ENCODE measurements at regions not wholly inside any gene's neighbourhood (a gene's known extent, or its start where the extent isn't known, plus 50 kb on each side); places are given as distances from the start of the nearest gene placed in this dataset.

DNA sequence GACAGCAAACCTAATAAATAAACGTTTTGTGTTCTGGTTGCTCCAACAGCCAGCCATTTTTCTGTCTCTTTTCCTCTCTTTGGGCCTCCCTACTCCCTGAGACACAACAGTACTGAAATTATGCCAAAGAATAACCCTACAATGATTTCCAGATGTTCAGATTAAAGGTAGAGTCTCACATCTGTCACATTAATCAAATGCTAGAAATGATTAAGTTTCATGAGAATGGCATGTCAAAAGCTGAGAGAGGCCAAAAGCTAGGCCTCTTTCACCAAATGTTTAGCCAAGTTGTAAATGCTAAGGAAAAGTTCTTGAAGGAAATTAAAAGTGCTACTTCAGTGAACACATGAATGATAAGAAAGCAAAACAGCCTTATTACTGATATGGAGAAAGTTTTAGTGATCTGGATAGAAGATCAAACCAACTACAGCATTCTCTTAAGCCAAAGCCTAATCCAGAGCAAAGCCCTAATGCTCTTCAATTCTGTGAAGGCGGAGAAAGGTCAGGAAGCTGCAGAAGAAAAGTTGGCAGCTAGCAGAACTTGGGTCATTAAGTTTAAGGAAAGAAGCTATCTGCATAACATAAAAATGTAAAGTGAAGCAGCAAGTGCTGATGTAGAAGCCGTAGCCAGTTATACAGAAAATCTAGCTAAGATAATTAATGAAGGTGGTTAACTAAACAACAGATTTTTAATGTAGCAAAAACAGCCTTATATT lies 182.1 kb upstream of the NUDT6 start:
- in situ Hi-C loops (cut with MboI) (loop anchor here (25.0 kb wide), 1 partner anchor 1008 kb away; no protein-coding TSS in a partner anchor), intact Hi-C loops (cut with micrococcal nuclease; ENCODE audit: unreplicated experiment) (loop anchor here (5.0 kb wide), 5 partner anchors 293 to 1218 kb away; partner anchors contain the start of gene SPRY1)
- 96% methylated on average over 3 of the region's 3 CpGs for WGBS (ENCODE audit: insufficient coverage, insufficient replicate concordance, low lambda C conversion rate, missing lambda C conversion rate)

More for the DNA sequence above, 182.1 kb upstream of the NUDT6 start:
- ChIA-PET RAD21 (ENCODE audit: unreplicated experiment) (interaction anchor here (0.6 to 1.2 kb wide), 2 partner anchors 13 to 459 kb away, joined by 3 read pairs; no protein-coding TSS in a partner anchor), POLR2A (no interaction called here), SMC1A (ENCODE audit: uncharacterized antibody, unreplicated experiment) (interaction anchor here (0.7 to 3.9 kb wide), 7 partner anchors 8 to 556 kb away, joined by 3 to 14 read pairs (median 4); no protein-coding TSS in a partner anchor), CTCF (interaction anchor here (0.9 to 2.3 kb wide), 7 partner anchors 69 to 668 kb away, joined by 3 to 10 read pairs (median 3); no protein-coding TSS in a partner anchor)
- H3K9me3 ChIP-seq (replicated peaks; ENCODE audit: control insufficient read depth, insufficient read depth, low read length), result no peaks in the 10 kb centered on the region
- ATAC-seq (no peak), DNase-seq (ENCODE audit: low read depth, low spot score) (no peak), FAIRE-seq (no peak)
- H3K36me3 ChIP-seq (ENCODE audit: control insufficient read depth in 2 of 2, insufficient read depth in 2 of 2, low read length in 1 of 2), result no peaks in the 10 kb centered on the region
- no TSS peak for BruUV-seq (replicated peaks)
- no peak overlapping the region for H3K9ac ChIP-seq (ENCODE audit: control insufficient read depth, insufficient read depth, low read length)
- no peaks in the 10 kb centered on the region for H4K20me1 ChIP-seq (ENCODE audit: control insufficient read depth, insufficient read depth)
- no peaks in the 10 kb centered on the region for H3K79me2 ChIP-seq (ENCODE audit: control insufficient read depth, insufficient read depth, low read length)
- no peak overlapping the region for H3K4me3 ChIP-seq
- no peaks in the 10 kb centered on the region for H3K4me1 ChIP-seq (ENCODE audit: control insufficient read depth, insufficient read depth, low read length)
- H2AFZ ChIP-seq (ENCODE audit: control insufficient read depth, low read depth, low read length), result no peak overlapping the region
- TF ChIP-seq, protein P1, sequence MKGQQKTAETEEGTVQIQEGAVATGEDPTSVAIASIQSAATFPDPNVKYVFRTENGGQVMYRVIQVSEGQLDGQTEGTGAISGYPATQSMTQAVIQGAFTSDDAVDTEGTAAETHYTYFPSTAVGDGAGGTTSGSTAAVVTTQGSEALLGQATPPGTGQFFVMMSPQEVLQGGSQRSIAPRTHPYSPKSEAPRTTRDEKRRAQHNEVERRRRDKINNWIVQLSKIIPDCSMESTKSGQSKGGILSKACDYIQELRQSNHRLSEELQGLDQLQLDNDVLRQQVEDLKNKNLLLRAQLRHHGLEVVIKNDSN (IDR thresholded peaks at IDR 0.05; ENCODE audit: borderline replicate concordance, extremely low read length, insufficient read depth, low read depth, low read length), result no peak
- no peak for TF ChIP-seq GATAD2B (conservative IDR thresholded peaks at IDR 0.05; ENCODE audit: low read depth)
- TF ChIP-seq ESRRA (IDR thresholded peaks at IDR 0.05; ENCODE audit: low read length), result no peak
- TF ChIP-seq RELA (IDR thresholded peaks at IDR 0.05; ENCODE audit: borderline replicate concordance, partially characterized antibody), result no peak
- no peak for TF ChIP-seq TAF1 (IDR thresholded peaks at IDR 0.05; ENCODE audit: borderline replicate concordance, low read depth, low read length)
- no peak for TF ChIP-seq HDAC6 (IDR thresholded peaks at IDR 0.05; ENCODE audit: unreplicated experiment)
- TF ChIP-seq ZNF24 (IDR thresholded peaks at IDR 0.05), result no peak
- no peak for TF ChIP-seq FOXM1 (IDR thresholded peaks at IDR 0.05; ENCODE audit: low read depth, low read length)
- TF ChIP-seq MEF2B (IDR thresholded peaks at IDR 0.05; ENCODE audit: partially characterized antibody, poor library complexity, severe bottlenecking), result no peak
- TF ChIP-seq ZBED1 (IDR thresholded peaks at IDR 0.05; ENCODE audit: borderline replicate concordance), result no peak
- no peak for TF ChIP-seq FOXK2 (IDR thresholded peaks at IDR 0.05)
- TF ChIP-seq TCF7 (IDR thresholded peaks at IDR 0.05; ENCODE audit: borderline replicate concordance), result no peak
- H3K27ac ChIP-seq (ENCODE audit: control insufficient read depth, insufficient read depth), result no peak overlapping the region
- no peaks in the 10 kb centered on the region for H3K27me3 ChIP-seq (replicated peaks in 1 of 2; ENCODE audit: control insufficient read depth in 2 of 2, insufficient read depth in 2 of 2, low read length in 1 of 2)
- no peak overlapping the region for H3K4me2 ChIP-seq (ENCODE audit: control insufficient read depth, insufficient read depth)
